K562 (cell line): ENCODE measurements at regions not wholly inside any gene's neighbourhood (a gene's known extent, or its start where the extent isn't known, plus 50 kb on each side); places are given as distances from the start of the nearest gene placed in this dataset.

Experiments
- ATAC-seq: fragments of 200-7000 bp; cut with Tn5 transposase; 3 replicates; pipeline ENCODE4 v1.9.1; 2020; ENCODE audit warnings: moderate library complexity
- BruUV-seq: library from RNA; stranded (reverse); fragments of 400-500 nt; replicated peaks from 2 replicates; lab custom pipeline; 2021; lab: Mats Ljungman, UMichigan
- CTCF ChIA-PET: fragments of 300-600 bp; formaldehyde crosslinking; extraction: SDS; loops from one replicate; lab custom pipeline; 2021; ENCODE audit warnings: low intra/inter-chr PET ratio; lab: Yijun Ruan, JAX
- POLR2A ChIA-PET: fragments of 300-600, 350-650 bp; sonication (Branson Sonifier 250); formaldehyde crosslinking; extraction: SDS; loops from one replicate; lab custom pipeline; 2021; ENCODE audit warnings: antibody characterized with exemption, inconsistent platforms; lab: Yijun Ruan, JAX
- DNase-seq, 4 experiments: peaks; one replicate each; pipeline versions ENCODE4 v3.0.0 to v3.0.0-alpha.2; 2011 to 2018; ENCODE audit warnings: low spot score in 3 of 4, mixed read lengths in 3 of 4; ENCODE audit errors: extremely low read depth in 1 of 4
- FAIRE-seq: peaks from 2 replicates; lab custom pipeline; 2011; peaks lifted over from hg19 to GRCh38; lab: Jason Lieb, UNC
- H2AFZ ChIP-seq: 2 replicates; pipeline ENCODE4 v1.6.0; 2011; ENCODE audit warnings: low read depth, low read length, control low read depth, inconsistent platforms
- H3K27ac ChIP-seq: fragments of 200-600 bp; 3 replicates; pipeline ENCODE4 v1.8.0; 2011; ENCODE audit warnings: low read depth, mild to moderate bottlenecking, control low read depth, inconsistent platforms, low read length, moderate library complexity, mixed read lengths; ENCODE audit errors: extremely low read depth
- H3K27me3 ChIP-seq, 2 experiments: fragments of 300-600 bp in 1 of 2; 2 replicates in 1 of 2; 3 replicates in 1 of 2; pipeline versions ENCODE4 v1.6.0 to v1.8.0; 2011; ENCODE audit warnings: inconsistent platforms in 2 of 2, low read length in 2 of 2, mild to moderate bottlenecking in 1 of 2, mixed read lengths in 1 of 2, moderate library complexity in 1 of 2; ENCODE audit not compliant: control insufficient read depth in 2 of 2, insufficient read depth in 2 of 2
- H3K36me3 ChIP-seq: fragments of 300-600 bp; 3 replicates; pipeline ENCODE4 v1.8.0; 2011; ENCODE audit warnings: mild to moderate bottlenecking, low read length, inconsistent platforms; ENCODE audit not compliant: control insufficient read depth, insufficient read depth
- H3K4me1 ChIP-seq, 2 experiments: fragments of 200-600 bp in 1 of 2; replicated peaks in 1 of 2; 2 replicates in 1 of 2; 3 replicates in 1 of 2; pipeline versions ENCODE4 v1.5.1 to v1.8.0; 2011; ENCODE audit warnings: inconsistent platforms in 2 of 2, low read length in 2 of 2, mild to moderate bottlenecking in 1 of 2, mixed read lengths in 1 of 2, moderate library complexity in 1 of 2; ENCODE audit not compliant: control insufficient read depth in 2 of 2, insufficient read depth in 2 of 2
- H3K4me2 ChIP-seq: 2 replicates; pipeline ENCODE4 v1.6.1; 2011; ENCODE audit warnings: low read length, control low read depth, inconsistent platforms, mixed read lengths; ENCODE audit not compliant: insufficient read depth
- H3K4me3 ChIP-seq: fragments of 200-600 bp; sonication (generic), shearing (Covaris generic); 2 replicates; pipeline ENCODE4 v1.5.1; 2016; ENCODE audit warnings: control low read depth, inconsistent platforms
- H3K79me2 ChIP-seq: fragments of 200-600 bp; 3 replicates; pipeline ENCODE4 v1.8.0; 2011; ENCODE audit warnings: low read length, inconsistent platforms; ENCODE audit not compliant: control insufficient read depth, insufficient read depth
- H3K9ac ChIP-seq, 2 experiments: 2 replicates each; pipeline versions ENCODE4 v1.6.0 to v1.6.1; 2011; ENCODE audit warnings: low read depth in 2 of 2, low read length in 2 of 2, control low read depth in 1 of 2, inconsistent platforms in 1 of 2, mild to moderate bottlenecking in 1 of 2, mixed read lengths in 1 of 2; ENCODE audit not compliant: insufficient read depth in 1 of 2
- H3K9me1 ChIP-seq: one replicate; pipeline ENCODE4 v1.6.0; 2011; ENCODE audit warnings: inconsistent platforms, mild to moderate bottlenecking, low read length, moderate library complexity; ENCODE audit not compliant: control insufficient read depth, insufficient read depth
- H3K9me3 ChIP-seq: replicated peaks from 2 replicates; pipeline ENCODE4 v1.5.1; 2011; ENCODE audit warnings: low read depth, low read length, inconsistent platforms; ENCODE audit not compliant: control insufficient read depth, insufficient read depth
- H4K20me1 ChIP-seq: replicated peaks from 2 replicates; pipeline ENCODE4 v1.6.1; 2011; ENCODE audit warnings: low read length, inconsistent platforms, mixed read lengths; ENCODE audit not compliant: control insufficient read depth, insufficient read depth
- BRF2 ChIP-seq: IDR thresholded peaks from 3 replicates; pipeline ENCODE4 v1.6.1; 2011; ENCODE audit warnings: borderline replicate concordance, mild to moderate bottlenecking; ENCODE audit not compliant: insufficient read length, insufficient read depth
- DACH1 ChIP-seq: fragments of 450-650 bp; IDR thresholded peaks from 2 replicates; pipeline ENCODE4 v1.6.1; 2018; ENCODE audit not compliant: partially characterized antibody
- DLX4 ChIP-seq: fragments of 250-450 bp; sonication (Bioruptor Pico); IDR thresholded peaks from 2 replicates; pipeline ENCODE4 v1.6.1; 2021; ENCODE audit warnings: mild to moderate bottlenecking
- ELF2 ChIP-seq: fragments of 250-450 bp; sonication (Bioruptor Pico); IDR thresholded peaks from 2 replicates; pipeline ENCODE4 v1.5.0; 2021; ENCODE audit warnings: mild to moderate bottlenecking
- MYNN ChIP-seq, 2 experiments: sonication (generic); formaldehyde crosslinking in 1 of 2; IDR thresholded peaks; 2 replicates each; pipeline versions ENCODE4 v1.5.0 to v1.6.1; 2016 to 2020; ENCODE audit warnings: antibody characterized with exemption in 1 of 2, missing genetic modification reagents in 1 of 2
- NFIC ChIP-seq: fragments of 450-650 bp; IDR thresholded peaks from 2 replicates; pipeline ENCODE4 v1.6.1; 2017; ENCODE audit warnings: mild to moderate bottlenecking, inconsistent platforms
- NFIX ChIP-seq: fragments of 250-450 bp; sonication (Bioruptor Pico); IDR thresholded peaks from 2 replicates; pipeline ENCODE4 v1.4.0; 2020; ENCODE audit warnings: low read depth, mild to moderate bottlenecking, moderate library complexity
- ZC3H11A ChIP-seq: IDR thresholded peaks from 2 replicates; pipeline ENCODE4 v1.6.1; 2012; ENCODE audit warnings: low read depth, low read length, improper control_type of control experiment
- WGBS: fragments of 100-300 bp; shearing (Covaris generic); methylation state at CpG from one replicate; pipeline ENCODE4 v1.1.6; 2016; ENCODE audit warnings: low coverage, mixed read lengths; ENCODE audit not compliant: insufficient coverage; ENCODE audit errors: missing lambda C conversion rate; 5-methylcytosine and 5-hydroxymethylcytosine counted together
- in situ Hi-C: fragments of 300-500 bp; cut with MboI; formaldehyde crosslinking; loops from 4 replicates; pipeline ENCODE4 v1.15.0; 2018; ENCODE audit warnings: inconsistent platforms, mixed read lengths
- intact Hi-C: fragments of 100-400 bp; cut with micrococcal nuclease; formaldehyde crosslinking; loops from 2 replicates; pipeline ENCODE4 v1.14.2; 2022
- TF ChIP-seq, protein P1 (sequence below): fragments of 250-450 bp; sonication (Bioruptor Pico); IDR thresholded peaks from 2 replicates; pipeline ENCODE4 v1.4.0; 2020; ENCODE audit warnings: borderline replicate concordance

- TF ChIP-seq NFIX (CRISPR knock-in tag) = peak; percentile 95
- no peak for TF ChIP-seq MYNN (IDR thresholded peaks at IDR 0.05)
- TF ChIP-seq MYNN (CRISPR knock-in tag; IDR thresholded peaks at IDR 0.05) = no peak
- no peak for TF ChIP-seq ZC3H11A
- TF ChIP-seq DACH1 = no peak
- no peak for TF ChIP-seq BRF2
- no peak for TF ChIP-seq ELF2 (CRISPR knock-in tag)
- TF ChIP-seq NFIC = peak; percentile 99
- no peak for TF ChIP-seq DLX4
- TF ChIP-seq, protein P1, sequence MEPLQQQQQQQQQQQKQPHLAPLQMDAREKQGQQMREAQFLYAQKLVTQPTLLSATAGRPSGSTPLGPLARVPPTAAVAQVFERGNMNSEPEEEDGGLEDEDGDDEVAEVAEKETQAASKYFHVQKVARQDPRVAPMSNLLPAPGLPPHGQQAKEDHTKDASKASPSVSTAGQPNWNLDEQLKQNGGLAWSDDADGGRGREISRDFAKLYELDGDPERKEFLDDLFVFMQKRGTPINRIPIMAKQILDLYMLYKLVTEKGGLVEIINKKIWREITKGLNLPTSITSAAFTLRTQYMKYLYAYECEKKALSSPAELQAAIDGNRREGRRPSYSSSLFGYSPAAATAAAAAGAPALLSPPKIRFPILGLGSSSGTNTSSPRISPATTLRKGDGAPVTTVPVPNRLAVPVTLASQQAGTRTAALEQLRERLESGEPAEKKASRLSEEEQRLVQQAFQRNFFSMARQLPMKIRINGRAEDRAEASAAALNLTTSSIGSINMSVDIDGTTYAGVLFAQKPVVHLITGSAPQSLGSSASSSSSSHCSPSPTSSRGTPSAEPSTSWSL (CRISPR knock-in tag) = no peak
- no peak for ATAC-seq
- peaks cover 0 to 4% of the 10 kb centered on the region in 2 experiments; a peak in 3 of 5 replicates for H3K4me1 ChIP-seq
- H3K36me3 ChIP-seq = no peaks in the 10 kb centered on the region
- H3K4me3 ChIP-seq = no peak overlapping the region
- H3K79me2 ChIP-seq = no peaks in the 10 kb centered on the region
- no TSS peak for BruUV-seq
- no peak overlapping the region for H3K9ac ChIP-seq
- WGBS = 4% methylated on average over 2 of the region's 2 CpGs
- no peak overlapping the region for H2AFZ ChIP-seq
- H3K27me3 ChIP-seq = no peaks in the 10 kb centered on the region
- H4K20me1 ChIP-seq = no peaks in the 10 kb centered on the region
- no peak overlapping the region for H3K27ac ChIP-seq
- in situ Hi-C loops = no loop called here
- H3K4me2 ChIP-seq = no peak overlapping the region
- DNase-seq = no peak
- intact Hi-C loops = loop anchor here (1.0 to 5.0 kb wide), 2 partner anchors 148 to 799 kb away; no protein-coding TSS in a partner anchor
- no peaks in the 10 kb centered on the region for H3K9me3 ChIP-seq
- no peak for FAIRE-seq
- H3K9me1 ChIP-seq = no peaks in the 10 kb centered on the region
- ChIA-PET POLR2A (interaction anchor here (1.0 kb wide), 1 partner anchor 10 kb away, joined by 3 read pairs; no protein-coding TSS in a partner anchor), CTCF (interaction anchor here (2.3 kb wide), 1 partner anchor 689 kb away, joined by 6 read pairs; no protein-coding TSS in a partner anchor)
Measured at GRCh38 chr2:57758686-57759085, 287.9 kb upstream of the VRK2 start.
